Occipital lobe (tissue), 1 donor: ENCODE measurements at regions not wholly inside any gene's neighbourhood (a gene's known extent, or its start where the extent isn't known, plus 50 kb on each side); places are given as distances from the start of the nearest gene placed in this dataset.

Experiments
- DNase-seq: peaks from one replicate; lab custom pipeline; 2025; lab: John Stamatoyannopoulos, UW

DNA sequence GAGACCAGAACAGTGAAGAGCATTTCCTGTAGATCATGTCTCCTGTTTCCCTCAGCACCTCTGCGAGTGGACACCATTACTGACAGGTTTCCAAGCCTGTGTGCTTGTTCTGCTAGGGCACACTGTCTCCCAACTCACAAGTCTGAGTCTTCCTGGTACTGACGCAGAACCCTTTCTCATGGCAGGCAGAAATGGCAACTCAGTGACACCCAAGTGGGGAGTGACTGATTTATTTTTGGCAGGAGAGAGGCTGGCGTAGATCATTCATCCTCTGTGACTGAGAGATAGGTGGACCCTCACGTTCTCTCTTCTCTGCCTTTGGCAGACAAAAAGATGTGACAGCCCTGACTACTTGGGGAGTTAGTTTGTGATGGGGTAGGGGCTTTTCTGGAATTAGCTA is 183.4 kb downstream of the RFC3 start:
- DNase-seq = no peak

GRCh38 chr13:34002141-34002540 is 184.2 kb downstream of the RFC3 start:
- no peak for DNase-seq

DNA sequence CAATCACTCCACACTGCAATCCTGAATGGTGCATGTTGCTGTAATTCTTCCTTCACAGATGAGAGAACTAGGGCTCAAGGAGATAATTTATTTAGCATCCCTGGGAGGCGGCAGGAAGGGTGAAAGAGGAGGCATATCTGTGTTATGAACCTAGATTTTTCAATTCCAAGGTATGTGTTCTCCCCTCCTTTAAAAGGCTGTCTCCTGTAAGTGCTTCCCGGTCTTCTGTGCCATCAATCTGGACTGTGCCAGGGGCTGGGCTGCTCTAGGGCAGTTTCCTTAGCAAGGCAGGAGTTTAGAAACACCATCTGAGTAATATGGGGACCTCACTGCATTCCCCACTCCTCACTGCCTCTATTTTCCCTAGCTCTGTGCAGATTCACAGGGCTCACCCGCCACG is 185.0 kb downstream of the RFC3 start:
- DNase-seq = no peak

DNA sequence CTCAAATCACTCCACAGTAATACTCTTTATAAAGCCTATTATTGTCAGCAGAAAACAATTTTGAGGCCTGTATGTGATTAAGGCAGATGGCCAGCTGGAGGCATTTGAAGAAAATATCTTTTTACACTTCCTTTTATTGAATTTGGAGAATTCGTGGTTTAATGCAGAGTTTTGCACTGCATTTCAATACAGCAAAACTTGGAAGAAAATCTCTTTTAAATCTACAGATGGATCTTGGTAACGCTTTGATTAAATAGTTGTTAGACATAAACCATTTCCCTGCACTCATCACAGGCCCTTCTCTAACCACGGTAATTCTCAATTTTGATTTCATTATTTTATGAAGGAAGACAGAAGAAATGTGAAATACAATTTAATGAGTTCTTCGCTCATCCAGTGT is 185.7 kb downstream of the RFC3 start:
- DNase-seq = no peak

GRCh38 chr13:34004676-34005075 is 186.7 kb downstream of the RFC3 start:
- no peak for DNase-seq

DNA sequence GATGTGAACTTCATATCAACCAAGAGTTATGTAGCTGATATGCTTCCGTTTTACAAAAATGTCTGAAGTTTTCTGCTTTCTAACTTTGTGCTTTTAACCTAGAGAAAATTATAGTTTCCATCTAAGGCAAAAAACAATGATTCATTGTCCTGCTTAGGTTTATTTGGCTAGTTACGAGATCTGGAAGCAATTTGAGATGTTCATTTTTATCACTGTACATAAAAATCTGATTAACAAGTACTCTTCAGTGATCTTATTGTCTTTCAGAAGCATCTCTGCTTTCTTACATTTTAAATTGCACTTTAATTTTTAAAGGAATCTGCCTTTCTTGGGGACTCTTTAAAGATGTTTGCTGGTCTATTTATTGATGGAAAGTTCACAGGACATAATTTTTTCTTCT is 188.1 kb downstream of the RFC3 start:
- DNase-seq = no peak

DNA sequence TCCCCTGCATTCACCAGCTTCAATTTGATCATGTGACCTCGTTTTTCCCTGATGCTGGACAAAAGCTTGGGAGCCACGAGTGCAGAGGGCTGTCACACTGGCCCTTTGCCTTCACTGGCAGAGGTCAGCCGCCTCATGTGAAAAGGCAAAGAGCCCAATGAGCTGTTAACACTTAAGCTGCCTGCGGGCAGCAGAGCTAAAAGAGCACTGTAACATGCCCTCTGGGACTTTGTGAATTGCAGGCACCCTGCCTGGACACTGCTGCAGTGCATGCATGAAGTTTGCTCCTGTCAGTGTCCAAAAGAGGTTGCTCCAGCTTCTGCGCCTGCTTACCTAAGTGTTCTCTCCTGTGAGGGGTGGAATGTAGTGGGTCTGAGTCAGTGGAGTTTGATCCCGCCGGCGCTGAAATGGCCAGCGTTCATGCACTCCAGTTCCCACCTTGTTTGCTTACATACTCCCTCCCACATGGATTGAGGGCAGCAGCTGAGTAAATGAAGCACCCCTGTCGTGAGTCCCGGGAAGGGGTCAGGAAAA is 193.7 kb downstream of the RFC3 start:
- DNase-seq = no peak

DNA sequence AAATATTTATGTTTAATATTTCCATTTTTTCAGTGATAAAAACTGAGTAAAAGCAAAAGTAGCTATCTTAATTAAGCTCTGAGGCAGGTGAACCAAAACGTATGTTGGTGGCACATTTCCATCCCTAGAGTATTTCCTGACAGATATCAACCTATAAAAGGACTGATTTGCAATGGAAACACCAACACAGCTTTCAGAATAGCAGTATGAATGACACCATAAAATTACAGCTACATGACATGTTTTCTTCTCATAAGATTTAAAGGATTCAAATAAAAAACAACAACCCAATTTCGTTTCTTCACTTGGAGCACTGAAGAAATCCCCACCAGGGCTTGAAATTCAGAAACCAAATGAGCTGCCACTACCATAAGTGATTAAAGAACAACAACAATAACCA is 194.4 kb downstream of the RFC3 start:
- DNase-seq = no peak

- DNase-seq = no peak
These were observed 195.1 kb downstream of the RFC3 start for GRCh38 chr13:34013061-34013460.

DNA sequence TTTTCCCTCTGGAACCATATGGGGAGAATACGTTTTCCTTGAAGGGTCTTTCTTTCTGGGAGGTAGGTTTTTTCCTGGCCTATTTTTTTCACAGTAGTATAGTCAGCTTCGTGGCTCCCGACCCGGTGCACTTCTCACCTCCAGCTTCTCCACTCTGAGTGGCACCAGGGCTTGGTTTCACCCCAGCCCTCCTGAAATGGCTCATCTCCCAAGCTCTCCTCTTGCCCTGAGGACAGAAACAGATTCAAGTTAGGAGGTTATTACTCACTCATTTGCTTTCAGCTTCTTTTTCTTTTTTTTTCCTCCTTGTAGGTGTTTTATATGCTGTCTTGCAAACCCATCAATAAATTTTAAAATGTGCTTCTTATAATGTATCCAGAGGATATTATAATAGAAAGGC is 199.3 kb downstream of the RFC3 start:
- DNase-seq = no peak

- no peak for DNase-seq
These were observed 201.9 kb downstream of the RFC3 start for GRCh38 chr13:34019870-34020269.

DNA sequence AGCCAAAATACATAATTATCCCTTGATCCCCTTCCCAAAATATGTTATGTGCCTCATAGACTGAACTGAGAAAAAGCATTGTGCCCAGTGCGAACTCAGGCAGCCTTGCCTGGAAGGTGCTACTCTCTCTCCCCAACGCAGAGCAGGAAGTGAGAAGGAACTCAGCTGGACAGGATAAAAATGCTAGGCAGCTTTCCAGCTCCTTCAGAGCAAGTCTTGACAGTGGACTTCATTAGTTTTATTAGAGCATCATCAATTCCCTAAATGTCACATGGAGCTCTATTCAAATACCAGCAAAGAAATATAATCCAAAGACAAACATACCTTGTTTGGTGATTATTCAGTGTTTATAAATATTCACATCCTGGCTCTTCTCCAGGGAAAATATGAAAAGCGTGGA is 202.4 kb downstream of the RFC3 start:
- DNase-seq = no peak

GRCh38 chr13:34021619-34022018 is 203.7 kb downstream of the RFC3 start:
- DNase-seq = no peak

DNA sequence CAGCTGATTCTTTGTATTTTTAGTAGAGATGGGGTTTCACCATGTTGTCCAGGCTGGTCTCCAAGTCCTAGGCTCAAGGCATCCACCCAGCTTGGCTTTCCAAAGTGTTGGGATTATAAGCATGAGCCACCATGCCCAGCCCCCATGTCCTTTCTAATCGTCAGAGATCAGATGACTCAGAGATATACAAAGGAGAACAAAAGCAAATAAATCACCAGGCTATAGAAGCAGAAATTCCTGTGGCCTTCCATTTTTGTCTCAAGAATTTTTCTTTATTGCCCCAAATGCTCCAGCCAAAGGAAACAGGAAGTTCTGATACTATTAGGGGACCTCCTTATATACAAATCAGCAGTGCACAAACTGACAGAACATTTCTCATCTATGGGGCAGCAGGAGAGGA is 207.8 kb downstream of the RFC3 start:
- no peak for DNase-seq

GRCh38 chr13:34026308-34026707 is 208.4 kb downstream of the RFC3 start:
- DNase-seq = no peak

DNA sequence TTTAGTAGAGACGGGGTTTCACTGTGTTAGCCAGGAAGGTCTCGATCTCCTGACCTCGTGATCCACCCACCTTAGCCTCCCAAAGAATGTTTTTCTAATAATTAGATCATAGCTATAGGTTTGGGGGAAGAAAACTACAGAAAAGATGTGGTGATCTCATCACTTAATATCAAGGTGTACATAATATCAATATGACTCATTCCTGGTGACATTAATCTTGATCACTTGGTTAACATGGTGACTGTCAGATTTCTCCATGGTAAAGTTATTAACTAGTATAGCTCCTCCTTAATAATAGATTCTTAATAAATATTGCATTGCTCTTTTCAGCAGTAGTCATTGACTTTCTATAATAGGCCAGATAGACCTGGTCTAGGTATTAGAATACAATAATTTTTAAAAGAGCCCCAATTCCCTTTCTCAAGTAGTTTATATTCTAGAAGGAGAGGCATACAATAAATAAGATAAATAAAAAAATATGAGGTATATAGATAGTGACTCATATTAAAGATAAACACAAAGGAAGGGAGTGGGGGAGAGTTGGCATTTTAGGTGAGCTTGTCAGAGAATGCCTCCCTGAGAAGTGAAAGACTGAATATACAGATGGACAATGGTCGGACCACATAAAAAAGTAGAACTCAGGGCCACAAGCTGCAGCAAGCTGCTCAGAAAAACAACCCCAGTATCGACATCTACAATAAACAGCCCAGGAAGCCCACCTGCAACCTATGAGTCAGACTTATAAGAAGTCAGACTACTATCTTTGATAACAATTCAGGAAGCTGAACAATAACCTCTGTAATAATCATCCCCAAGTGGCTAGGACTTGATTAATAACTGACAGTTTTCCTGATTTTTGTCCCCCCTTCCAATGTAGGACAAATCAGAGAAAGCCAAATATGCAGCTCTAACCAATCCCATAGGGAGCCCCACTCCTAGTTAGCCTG is 210.8 kb downstream of the RFC3 start:
- no peak for DNase-seq

DNA sequence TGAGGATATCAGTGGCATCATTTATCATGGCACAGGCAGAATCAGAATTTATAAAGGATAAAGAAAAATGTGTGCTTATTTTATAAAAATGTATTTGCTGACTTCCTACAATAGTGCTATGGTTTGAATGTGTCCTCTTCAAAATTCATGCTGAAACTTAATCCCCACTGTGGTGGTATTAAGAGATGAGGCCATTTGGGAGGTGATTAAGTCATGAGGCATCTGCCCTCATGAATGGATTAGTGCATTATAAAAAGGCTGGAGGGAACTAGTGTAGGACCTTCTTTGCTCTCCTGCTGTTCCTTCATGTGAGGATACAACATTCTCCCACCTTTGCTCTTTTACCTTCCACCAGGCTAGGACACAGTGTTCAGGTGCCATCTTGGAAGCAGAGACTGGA is 212.8 kb downstream of the RFC3 start:
- DNase-seq = no peak

GRCh38 chr13:34031610-34032009 is 213.7 kb downstream of the RFC3 start:
- no peak for DNase-seq

DNA sequence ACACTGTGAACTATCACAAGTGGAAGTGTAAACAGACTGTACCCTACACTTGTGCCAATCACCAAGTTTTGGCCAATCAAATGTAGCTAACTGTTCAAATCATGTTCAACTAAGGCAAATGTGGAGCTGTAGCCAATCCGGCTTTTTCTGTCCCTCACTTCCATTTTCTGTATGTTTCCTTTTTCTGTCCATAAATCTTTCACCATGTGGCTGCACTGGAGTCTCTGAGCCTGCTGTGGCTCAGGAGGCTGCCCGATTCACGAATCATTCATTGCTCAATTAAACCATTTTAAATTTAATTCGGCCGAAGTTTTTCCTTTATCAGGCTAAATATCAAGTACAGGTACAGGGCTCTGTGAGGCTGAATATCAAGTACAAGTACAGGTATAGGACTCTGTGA is 216.5 kb downstream of the RFC3 start:
- no peak for DNase-seq

DNA sequence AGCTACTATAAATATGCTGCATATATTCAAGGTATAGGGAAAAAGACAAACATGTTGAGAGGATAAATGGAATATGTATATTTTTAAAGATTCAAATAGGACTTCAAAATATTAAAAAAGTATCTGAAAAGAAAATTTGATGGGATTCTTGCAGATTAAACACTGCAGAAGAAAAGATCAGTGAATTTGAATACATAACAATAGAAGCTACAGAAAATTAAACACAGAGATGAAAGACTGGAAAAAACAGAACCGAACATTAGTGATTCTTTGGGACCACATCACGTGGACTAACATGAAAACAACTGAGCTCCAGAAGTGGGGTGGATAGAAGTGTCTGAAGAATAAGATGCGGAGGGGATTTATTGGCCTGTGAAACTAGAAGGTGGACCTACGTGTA is 217.2 kb downstream of the RFC3 start:
- DNase-seq = no peak

- no peak for DNase-seq
These were observed 217.9 kb downstream of the RFC3 start for GRCh38 chr13:34035676-34036325.

DNA sequence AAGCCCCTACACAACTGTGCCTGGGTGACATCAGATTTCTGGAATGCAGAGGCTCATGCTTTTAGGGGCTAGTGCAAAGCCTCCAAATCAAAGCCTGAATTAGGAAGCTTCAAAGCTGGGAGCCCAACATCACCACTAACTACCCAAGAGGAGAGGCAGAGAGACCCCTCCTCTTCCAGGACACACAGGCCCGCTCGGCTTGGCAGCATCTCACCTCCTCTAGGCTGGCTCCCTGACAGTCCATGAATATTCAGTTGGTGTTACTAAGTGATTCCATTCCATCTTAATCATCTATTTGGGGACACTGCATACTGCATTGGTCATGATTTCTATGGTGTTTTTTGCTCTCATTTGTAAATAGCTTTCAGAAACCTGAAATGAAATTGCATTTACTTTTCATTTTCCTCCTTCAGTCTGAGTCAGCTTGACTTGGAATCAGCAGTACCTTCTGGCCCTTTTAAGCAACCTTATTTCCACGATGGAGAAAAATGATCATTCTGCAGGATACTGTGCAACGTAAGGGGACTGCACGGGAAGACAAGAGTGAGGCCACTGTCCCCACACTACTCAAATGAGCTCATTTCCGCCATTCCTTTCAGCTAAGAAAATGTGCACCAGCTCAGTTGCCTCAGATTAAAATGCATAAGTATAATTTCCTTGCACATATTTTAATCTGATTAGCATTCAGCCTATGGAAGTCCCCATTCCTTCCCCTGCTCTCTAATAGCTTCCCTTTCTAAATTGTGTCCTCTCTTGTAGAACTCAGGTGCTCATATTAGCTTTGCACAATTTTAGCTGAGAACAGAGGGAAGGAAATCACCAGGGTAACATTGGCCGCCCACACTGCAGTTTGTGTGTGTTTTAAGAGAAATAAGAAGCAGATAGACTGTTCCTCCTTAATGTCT is 219.9 kb downstream of the RFC3 start:
- DNase-seq = no peak
